Activated T-cell treated with anti-CD3 and anti-CD28 coated beads for 48 hours (primary cell): ENCODE measurements at regions not wholly inside any gene's neighbourhood (a gene's known extent, or its start where the extent isn't known, plus 50 kb on each side); places are given as distances from the start of the nearest gene placed in this dataset.

Experiments
- DNase-seq: peaks from one replicate; pipeline ENCODE4 v3.0.0-alpha.2; 2020; ENCODE audit warnings: low read depth

DNA sequence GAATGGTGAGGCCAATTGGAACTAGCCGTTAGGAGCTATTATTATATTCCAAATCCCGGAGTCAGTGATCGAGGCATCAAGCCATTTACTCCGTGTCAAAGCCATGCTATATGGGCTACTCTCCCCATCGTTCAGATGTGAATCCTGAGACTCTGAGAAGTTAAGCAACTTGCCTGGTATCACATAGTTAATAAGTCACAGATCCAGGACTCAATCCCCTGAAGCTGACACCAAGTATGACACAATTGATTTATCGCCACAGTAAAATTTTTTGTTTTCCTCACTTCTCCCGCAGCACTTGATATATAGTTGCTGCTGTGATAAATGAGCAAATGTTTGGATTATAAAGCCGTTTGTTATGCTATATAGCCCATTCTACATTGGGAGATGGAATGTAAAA is 50.8 kb upstream of the TSHZ2 start:
- no peak for DNase-seq

- DNase-seq = no peak
These were observed 53.8 kb upstream of the TSHZ2 start for GRCh38 chr20:52918311-52918710.

GRCh38 chr20:52915564-52915963 is 56.6 kb upstream of the TSHZ2 start:
- DNase-seq = no peak

DNA sequence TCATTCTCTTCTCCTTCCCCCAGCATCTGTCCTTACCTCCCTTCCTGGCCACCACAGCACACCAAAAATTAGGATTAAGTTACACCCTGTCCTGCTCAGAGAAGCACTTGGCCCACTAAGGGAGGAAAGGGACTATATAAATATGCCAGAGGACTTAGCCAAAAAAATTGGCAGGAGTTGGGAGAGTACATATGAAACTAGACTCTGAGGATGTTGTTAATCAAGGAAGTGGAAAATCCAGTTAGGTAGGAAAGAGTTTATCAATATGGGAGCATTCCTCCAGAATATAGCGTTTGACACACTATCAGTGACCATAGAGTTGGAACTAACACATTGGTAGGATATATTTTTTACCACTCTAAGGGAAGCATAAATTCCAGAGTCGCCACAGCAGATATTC is 57.3 kb upstream of the TSHZ2 start:
- no peak for DNase-seq

GRCh38 chr20:52913650-52914387 is 58.3 kb upstream of the TSHZ2 start:
- no peak for DNase-seq

GRCh38 chr20:52905241-52905994 is 66.7 kb upstream of the TSHZ2 start:
- DNase-seq = no peak

DNA sequence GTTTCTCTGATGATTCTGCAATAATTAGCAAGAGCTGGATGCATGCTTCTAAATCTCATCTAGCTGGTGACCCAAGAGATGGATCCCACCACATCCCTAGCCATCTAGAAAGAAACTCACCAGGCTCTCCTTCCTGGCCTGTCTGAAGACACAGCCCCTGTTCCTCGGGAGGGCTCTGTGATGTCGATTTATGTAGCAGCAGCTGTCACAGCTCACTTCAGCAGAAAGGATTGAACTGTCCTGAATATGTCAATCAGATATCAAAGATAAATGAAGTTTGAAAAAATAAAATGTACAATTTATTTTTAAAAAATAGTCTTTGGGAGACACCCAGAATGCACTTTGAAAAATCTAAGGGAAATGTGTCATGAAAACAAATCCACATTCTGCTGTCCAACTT is 67.3 kb upstream of the TSHZ2 start:
- DNase-seq = no peak

- DNase-seq = no peak
These were observed 73.0 kb upstream of the TSHZ2 start for GRCh38 chr20:52899041-52899608.

- DNase-seq = no peak
These were observed 75.8 kb upstream of the TSHZ2 start for GRCh38 chr20:52896348-52896747.

DNA sequence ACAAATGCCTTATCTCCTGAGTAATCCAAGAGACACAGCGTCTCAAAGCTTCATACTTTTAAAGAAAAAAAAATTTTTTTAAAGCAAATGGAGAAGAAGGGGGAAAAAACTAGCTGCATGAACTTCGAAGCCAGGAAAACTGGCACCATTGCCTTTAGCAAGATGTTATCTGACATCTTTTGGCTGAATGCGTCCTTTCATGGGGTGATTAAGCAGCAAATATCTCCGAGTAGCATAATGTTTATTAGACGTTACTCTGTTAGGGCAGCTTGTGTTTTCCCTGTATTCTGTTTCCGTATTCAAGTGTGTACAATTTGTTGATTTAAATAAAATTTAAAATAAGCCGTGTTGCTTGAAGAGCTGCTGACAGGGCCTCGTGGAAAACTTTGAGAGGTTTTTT is 76.5 kb upstream of the TSHZ2 start:
- DNase-seq = no peak

DNA sequence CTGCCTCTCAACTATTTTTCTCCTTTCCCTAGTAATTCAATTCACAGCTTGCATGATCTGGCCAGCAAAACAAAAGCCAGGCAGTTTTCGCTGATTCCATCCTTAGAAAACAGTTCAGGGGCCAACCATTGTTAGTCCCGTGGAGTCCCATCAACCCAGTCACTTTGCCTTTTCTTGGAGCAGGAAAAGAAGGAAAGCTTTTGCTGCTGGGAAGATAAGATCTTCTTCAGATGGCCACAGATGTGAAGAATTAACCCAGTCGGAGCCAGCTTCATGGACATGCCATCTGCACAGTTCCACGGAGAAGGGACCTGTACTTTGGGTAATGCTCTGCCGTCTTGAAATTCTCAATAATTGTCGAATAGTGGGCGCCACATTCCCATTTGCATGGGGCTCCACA is 76.9 kb upstream of the TSHZ2 start:
- no peak for DNase-seq

DNA sequence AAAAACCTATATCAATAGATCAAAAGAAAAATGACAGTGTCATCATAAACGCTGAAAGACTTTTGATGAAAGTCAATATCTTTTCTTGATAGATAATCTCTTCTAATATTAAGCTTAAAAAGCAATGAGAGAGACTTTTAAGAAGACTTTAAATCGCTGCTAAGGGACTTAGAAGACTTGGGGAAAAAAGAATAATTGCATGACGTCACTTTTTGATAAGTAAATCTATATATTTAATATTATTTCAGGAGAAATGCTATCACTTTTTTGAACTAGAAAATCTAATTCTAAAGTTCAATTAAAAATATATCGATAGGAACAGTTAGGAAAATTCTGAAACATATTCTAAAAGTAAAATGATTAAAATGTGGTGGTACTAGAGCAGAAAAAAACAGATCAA is 78.7 kb upstream of the TSHZ2 start:
- DNase-seq = no peak

GRCh38 chr20:52892023-52892422 is 80.1 kb upstream of the TSHZ2 start:
- DNase-seq = no peak

- DNase-seq = no peak
These were observed 82.0 kb upstream of the TSHZ2 start for GRCh38 chr20:52890130-52890529.

GRCh38 chr20:52889225-52889624 is 82.9 kb upstream of the TSHZ2 start:
- no peak for DNase-seq

- DNase-seq = no peak
These were observed 84.1 kb upstream of the TSHZ2 start for GRCh38 chr20:52888096-52888495.

DNA sequence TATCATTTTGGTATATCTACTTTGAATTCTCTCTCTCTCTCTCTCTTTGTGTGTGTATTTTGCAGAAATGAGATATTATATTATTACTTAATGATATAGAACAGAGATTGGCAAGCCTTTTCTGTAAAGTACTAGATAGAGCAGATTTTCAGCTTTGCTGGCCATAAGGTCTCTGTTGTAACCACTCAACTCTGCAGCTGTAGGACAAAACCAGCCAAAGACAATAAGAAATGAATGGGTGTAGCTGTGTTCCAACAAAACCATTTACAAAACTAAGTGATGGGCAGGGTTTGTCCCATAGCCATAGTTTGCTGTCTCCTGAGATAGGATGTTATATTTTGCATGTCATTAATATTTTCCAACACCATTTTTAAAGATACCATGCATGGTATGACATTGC is 91.2 kb upstream of the TSHZ2 start:
- DNase-seq = no peak

DNA sequence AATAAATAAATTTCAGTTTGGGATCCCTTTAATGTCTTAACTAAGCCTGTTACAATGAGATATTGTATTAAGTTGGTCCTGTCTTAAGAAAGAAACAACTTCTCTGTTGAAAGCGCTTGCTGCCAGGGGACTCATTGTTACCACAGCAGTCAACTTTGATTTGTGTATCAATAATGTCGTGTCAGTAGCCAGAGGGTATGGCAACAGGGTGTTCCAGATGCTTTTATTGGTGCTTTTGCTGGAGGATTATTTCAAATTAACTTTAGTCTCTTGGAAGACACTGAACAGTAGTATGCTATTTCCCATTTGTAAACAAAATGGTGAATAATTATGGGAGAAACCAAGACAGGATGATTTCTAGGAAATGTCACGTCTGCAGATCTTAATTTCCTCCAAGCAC is 91.9 kb upstream of the TSHZ2 start:
- no peak for DNase-seq

GRCh38 chr20:52874241-52874640 is 97.9 kb upstream of the TSHZ2 start:
- DNase-seq = no peak

DNA sequence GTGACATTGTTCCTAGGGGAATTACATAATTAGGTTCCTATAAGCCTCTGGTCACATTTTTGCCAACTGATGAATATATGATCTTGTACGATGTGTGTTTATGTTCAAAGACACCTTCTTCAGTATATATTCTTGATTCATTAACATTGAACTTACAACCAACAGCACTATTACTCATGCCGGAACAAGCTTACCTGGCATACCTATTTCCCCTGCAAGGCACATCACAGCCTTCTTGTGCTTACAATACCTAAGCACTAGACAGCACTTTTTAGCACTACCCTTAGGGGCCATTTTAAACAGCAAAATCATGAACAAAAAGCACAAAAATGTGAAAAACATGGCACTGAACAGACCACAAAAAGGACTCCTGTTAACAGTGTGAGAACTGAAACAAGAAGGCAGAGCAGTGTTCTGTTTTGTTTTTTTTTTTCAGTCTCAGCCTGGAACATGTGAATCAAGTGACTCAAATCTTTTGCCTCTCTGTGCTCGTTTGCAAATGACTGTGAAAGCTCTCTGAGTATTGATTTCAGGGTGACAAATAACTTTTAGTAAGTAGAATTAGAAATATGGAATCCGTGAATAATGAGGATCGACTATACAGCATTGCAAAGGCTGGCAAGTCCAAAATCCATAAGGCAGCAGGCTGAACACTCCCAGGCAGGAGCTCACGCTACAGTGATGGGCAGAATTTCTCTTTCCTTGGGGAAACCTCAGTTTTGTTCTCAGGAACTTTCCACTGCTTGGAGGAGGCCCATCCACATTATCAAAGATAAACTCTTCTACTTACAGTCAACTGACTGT is 102.3 kb upstream of the TSHZ2 start:
- DNase-seq = no peak

DNA sequence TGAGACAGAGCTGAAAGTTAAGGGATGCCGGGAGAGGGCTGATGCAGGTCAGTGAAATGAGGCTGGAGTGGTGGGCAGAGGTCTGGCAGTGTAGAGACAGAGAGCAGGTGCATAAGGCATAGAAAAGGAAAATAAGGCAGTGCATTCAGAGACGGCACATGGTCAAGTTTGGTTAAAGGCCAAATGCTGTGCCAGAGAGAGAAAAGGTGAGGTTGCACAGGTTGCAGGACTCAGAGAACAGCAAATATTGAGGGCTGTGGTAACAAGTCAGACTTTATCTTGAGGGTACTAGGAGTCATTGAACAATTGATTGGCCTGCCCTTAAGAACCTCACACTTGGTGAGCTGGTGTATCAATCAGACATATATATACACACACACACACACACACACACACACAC is 102.9 kb upstream of the TSHZ2 start:
- DNase-seq = no peak

- no peak for DNase-seq
These were observed 104.9 kb upstream of the TSHZ2 start for GRCh38 chr20:52867305-52867704.
